ENCODE measurements at regions not wholly inside any gene's neighbourhood (a gene's known extent, or its start where the extent isn't known, plus 50 kb on each side); places are given as distances from the start of the nearest gene placed in this dataset.
"Not testable (repeated sequence)": the region's sequence is repeated elsewhere in the genome, so short reads cannot be mapped to it uniquely, and the experiment has no call there.

GRCh38 chr5:8726383-8727036, 819.4 kb downstream of the SEMA5A start:
- H3K36me3 ChIP-seq: no peaks in the 10 kb centered on the region
- H3K27ac ChIP-seq: no peak overlapping the region
- DNase-seq: no peak
- TF ChIP-seq CTCF (IDR thresholded peaks at IDR 0.05): no peak
- H3K4me3 ChIP-seq: no peak overlapping the region
- H3K27me3 ChIP-seq: no peaks in the 10 kb centered on the region
- no peak for ATAC-seq
- peaks cover 0 to 9% (median 0%) of the 10 kb centered on the region in 11 donors for H3K9me3 ChIP-seq
- intact Hi-C loops (cut with DNase I): no loop called here
- 80 to 82% methylated on average over 11 of the region's 11 CpGs for WGBS, 2 donors
- no peaks in the 10 kb centered on the region for H3K4me1 ChIP-seq

GRCh38 chr5:8727396-8727795, 818.5 kb downstream of the SEMA5A start:
- no peaks in the 10 kb centered on the region for H3K27me3 ChIP-seq
- WGBS, 2 donors: 60 to 68% methylated on average over 4 of the region's 4 CpGs
- intact Hi-C loops (cut with DNase I): no loop called here
- H3K4me3 ChIP-seq: no peak overlapping the region
- DNase-seq: no peak
- no peak overlapping the region for H3K27ac ChIP-seq
- H3K36me3 ChIP-seq: no peaks in the 10 kb centered on the region
- H3K9me3 ChIP-seq: peaks cover 0 to 9% (median 0%) of the 10 kb centered on the region in 11 donors
- no peak for TF ChIP-seq CTCF (IDR thresholded peaks at IDR 0.05)
- no peak for ATAC-seq
- no peaks in the 10 kb centered on the region for H3K4me1 ChIP-seq

- H3K4me1 ChIP-seq: no peaks in the 10 kb centered on the region
- H3K36me3 ChIP-seq: no peaks in the 10 kb centered on the region
- WGBS, 2 donors: 44 to 54% methylated on average over 1 of the region's 1 CpG
- H3K9me3 ChIP-seq: peaks cover 0 to 9% (median 0%) of the 10 kb centered on the region in 11 donors
- ATAC-seq (no peak), DNase-seq (no peak)
- H3K27ac ChIP-seq: no peak overlapping the region
- no peak for TF ChIP-seq CTCF (IDR thresholded peaks at IDR 0.05)
- intact Hi-C loops (cut with DNase I): no loop called here
- H3K4me3 ChIP-seq: no peak overlapping the region
- no peaks in the 10 kb centered on the region for H3K27me3 ChIP-seq
Observed at GRCh38 chr5:8729437-8729836, 816.4 kb downstream of the SEMA5A start.

GRCh38 chr5:8730194-8730593, 815.7 kb downstream of the SEMA5A start:
- H3K36me3 ChIP-seq: no peaks in the 10 kb centered on the region
- DNase-seq (no peak), ATAC-seq (no peak)
- H3K9me3 ChIP-seq: peaks cover 0 to 9% (median 0%) of the 10 kb centered on the region in 11 donors
- no peak overlapping the region for H3K27ac ChIP-seq
- 71 to 76% methylated on average over 2 of the region's 2 CpGs for WGBS, 2 donors
- no peaks in the 10 kb centered on the region for H3K27me3 ChIP-seq
- H3K4me3 ChIP-seq: no peak overlapping the region
- TF ChIP-seq CTCF (IDR thresholded peaks at IDR 0.05): no peak
- intact Hi-C loops (cut with DNase I): no loop called here
- no peaks in the 10 kb centered on the region for H3K4me1 ChIP-seq

- H3K27me3 ChIP-seq; H3K4me3 ChIP-seq; H3K4me1 ChIP-seq; ATAC-seq; H3K27ac ChIP-seq; DNase-seq; H3K36me3 ChIP-seq; intact Hi-C loops (cut with DNase I): not testable (repeated sequence)
- peaks cover 0 to 13% (median 0%) of the 10 kb centered on the region in 11 donors for H3K9me3 ChIP-seq
- WGBS, 2 donors: 80 to 87% methylated on average over 4 to 5 of the region's 7 CpGs
Observed at GRCh38 chr5:8731110-8731509, 814.8 kb downstream of the SEMA5A start.

Measured in heart right ventricle (tissue), 16 donors.